Motor neuron (in vitro differentiated cells): ENCODE measurements at regions not wholly inside any gene's neighbourhood (a gene's known extent, or its start where the extent isn't known, plus 50 kb on each side); places are given as distances from the start of the nearest gene placed in this dataset.

ENCODE experiments used
- ATAC-seq, 8 experiments: fragments of 200-7000 bp; cut with Tn5 transposase; replicated peaks in 6 of 8; 2 replicates each; pipeline ENCODE4 v1.8.0; 2021; ENCODE audit warnings: mild to moderate bottlenecking in 8 of 8, moderate library complexity in 8 of 8
- H3K27ac ChIP-seq, 2 donors: fragments of 250-450 bp; sonication (Bioruptor Pico); 2 replicates each; pipeline ENCODE4 v1.9.0; 2021; ENCODE audit warnings: antibody characterized with exemption in 2 of 2, mild to moderate bottlenecking in 2 of 2, moderate library complexity in 1 of 2
- H3K4me1 ChIP-seq, 2 donors: fragments of 250-450 bp; sonication (Bioruptor Pico); replicated peaks in 1 of 2; 2 replicates each; pipeline ENCODE4 v1.6.1; 2021; ENCODE audit warnings: antibody characterized with exemption in 2 of 2, mild to moderate bottlenecking in 2 of 2, moderate library complexity in 1 of 2
- H3K4me3 ChIP-seq, 5 donors: fragments of 250-450 bp; sonication (Bioruptor Pico); 2 replicates each; pipeline ENCODE4 v1.9.0; 2021; ENCODE audit warnings: antibody characterized with exemption in 5 of 5, mild to moderate bottlenecking in 5 of 5, moderate library complexity in 4 of 5
- WGBS, 10 experiments: fragments of 450-650 bp; shearing (Covaris generic); methylation state at CpG; one replicate each; pipeline ENCODE4 v1.0.0; 2022; 5-methylcytosine and 5-hydroxymethylcytosine counted together
- in situ Hi-C, 9 experiments: fragments of 400-800 bp; cut with MboI; loops; one replicate each; pipeline ENCODE4 v1.15.0; 2021; ENCODE audit warnings: low sequenced_read_pairs in 9 of 9, low pct_unique_long_range_greater_than_20kb in 2 of 9; ENCODE audit not compliant: unreplicated experiment in 9 of 9

- no peak for ATAC-seq
- H3K4me1 ChIP-seq = no peaks in the 10 kb centered on the region
- H3K27ac ChIP-seq = no peak overlapping the region
- in situ Hi-C loops = no loop called here
- 21 to 95% (median 65%) methylated on average over 1 to 3 of the region's 3 CpGs for WGBS, 10 experiments
- no peak overlapping the region for H3K4me3 ChIP-seq
These were observed 353.0 kb upstream of the KLF12 start for GRCh38 chr13:74487091-74487722.

DNA sequence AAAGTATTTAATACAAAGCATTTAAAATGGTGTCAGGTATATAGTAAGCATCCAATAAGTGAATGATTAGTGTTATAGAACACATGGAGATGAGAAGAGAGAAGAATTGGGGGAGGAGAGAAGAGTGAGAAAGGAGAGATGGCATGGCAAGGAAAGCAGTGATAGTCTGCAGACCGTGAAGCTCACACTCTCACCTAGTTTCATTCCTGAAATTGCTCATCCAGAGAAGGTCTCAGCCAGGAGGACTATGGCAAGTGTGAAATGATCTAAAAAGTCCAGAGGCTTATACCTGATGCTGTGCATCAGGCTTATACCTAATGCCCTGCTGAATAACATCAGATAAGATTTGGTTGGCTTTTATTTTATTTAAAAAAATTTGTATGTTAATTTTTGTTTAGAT, 351.6 kb upstream of the KLF12 start:
- WGBS, 10 experiments = 43 to 100% (median 83%) methylated on average over 1 of the region's 1 CpG; no CpG with 5 or more reads in 3 of the 10 experiments
- no peak for ATAC-seq
- Histone ChIP-seq H3K4me3 (no peak overlapping the region), H3K4me1 (no peaks in the 10 kb centered on the region), H3K27ac (no peak overlapping the region)
- in situ Hi-C loops = no loop called here

DNA sequence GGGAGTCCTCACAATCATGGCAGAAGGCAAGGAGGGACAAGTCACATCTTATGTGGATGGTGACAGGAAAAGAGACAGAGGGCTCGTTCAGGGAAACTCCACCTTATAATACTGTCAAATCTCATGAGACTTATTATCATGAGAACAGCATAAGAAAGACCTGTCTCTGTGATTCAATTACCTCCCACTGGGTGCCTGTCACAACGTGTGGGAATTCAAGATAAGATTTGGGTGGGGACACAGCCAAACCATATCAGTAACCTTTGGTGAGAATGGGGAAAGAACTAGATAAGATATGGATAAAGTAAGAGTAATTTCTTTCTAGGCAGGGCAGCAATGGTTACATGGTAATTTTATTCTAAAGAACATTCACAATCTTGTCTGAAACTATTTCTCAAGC, 344.9 kb upstream of the KLF12 start:
- Histone ChIP-seq H3K27ac (no peak overlapping the region), H3K4me3 (no peak overlapping the region), H3K4me1 (no peaks in the 10 kb centered on the region)
- WGBS, 10 experiments = 25 to 86% (median 55%) methylated on average over 1 to 2 of the region's 2 CpGs; no CpG with 5 or more reads in 2 of the 10 experiments
- ATAC-seq = no peak
- in situ Hi-C loops = no loop called here

DNA sequence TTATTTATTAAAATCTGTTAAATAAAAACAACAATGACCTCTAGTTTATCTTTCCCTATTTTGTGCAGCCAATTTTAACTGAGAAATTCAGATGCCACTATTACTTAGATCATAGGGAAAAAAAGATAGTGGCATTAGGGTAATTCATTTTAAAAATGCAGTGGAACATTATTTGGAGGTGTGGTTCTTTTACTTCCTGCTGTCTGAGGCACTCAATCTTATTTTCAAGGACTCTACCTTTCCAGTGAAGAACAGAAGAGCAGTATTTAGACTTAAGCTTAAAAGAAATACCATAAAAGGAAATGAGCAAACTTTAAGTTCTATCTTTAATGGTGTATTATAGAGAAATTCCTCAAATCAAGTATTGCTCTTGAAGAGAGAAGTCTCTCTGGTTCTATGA, 342.6 kb upstream of the KLF12 start:
- peak in 2 of 8 experiments; percentile 27 to 57 for ATAC-seq
- no peak overlapping the region for H3K4me3 ChIP-seq
- in situ Hi-C loops = no loop called here
- no peak overlapping the region for H3K27ac ChIP-seq
- H3K4me1 ChIP-seq = no peaks in the 10 kb centered on the region

- WGBS, 10 experiments = 17 to 80% (median 45%) methylated on average over 1 of the region's 1 CpG; no CpG with 5 or more reads in 6 of the 10 experiments
- in situ Hi-C loops = no loop called here
- no peak overlapping the region for H3K4me3 ChIP-seq
- H3K4me1 ChIP-seq = no peaks in the 10 kb centered on the region
- ATAC-seq = peak in 3 of 8 experiments; percentile 17 to 75 (median 62)
- no peak overlapping the region for H3K27ac ChIP-seq
These were observed 342.2 kb upstream of the KLF12 start for GRCh38 chr13:74476365-74476764.

GRCh38 chr13:74466864-74467263, 332.7 kb upstream of the KLF12 start:
- in situ Hi-C loops = no loop called here
- no peak overlapping the region for H3K4me3 ChIP-seq
- H3K4me1 ChIP-seq = peaks cover 7 to 13% of the 10 kb centered on the region in 2 donors
- peak in 1 of 8 experiments; percentile 57 for ATAC-seq
- no peak overlapping the region for H3K27ac ChIP-seq

GRCh38 chr13:74466020-74466419, 331.8 kb upstream of the KLF12 start:
- Histone ChIP-seq H3K27ac (no peak overlapping the region), H3K4me1 (peaks cover 7 to 13% of the 10 kb centered on the region in 2 donors), H3K4me3 (no peak overlapping the region)
- 55 to 100% (median 76%) methylated on average over 1 to 2 of the region's 2 CpGs; no CpG with 5 or more reads in 4 of the 10 experiments for WGBS, 10 experiments
- ATAC-seq = no peak
- in situ Hi-C loops = no loop called here

- peaks cover 7 to 13% of the 10 kb centered on the region in 2 donors for H3K4me1 ChIP-seq
- WGBS, 10 experiments = 20 to 86% (median 50%) methylated on average over 1 to 2 of the region's 2 CpGs; no CpG with 5 or more reads in 3 of the 10 experiments
- no peak overlapping the region for H3K27ac ChIP-seq
- peak in 3 of 8 experiments; percentile 83 to 92 (median 87) for ATAC-seq
- in situ Hi-C loops = no loop called here
- H3K4me3 ChIP-seq = no peak overlapping the region
These were observed 331.1 kb upstream of the KLF12 start for GRCh38 chr13:74465271-74465670.

DNA sequence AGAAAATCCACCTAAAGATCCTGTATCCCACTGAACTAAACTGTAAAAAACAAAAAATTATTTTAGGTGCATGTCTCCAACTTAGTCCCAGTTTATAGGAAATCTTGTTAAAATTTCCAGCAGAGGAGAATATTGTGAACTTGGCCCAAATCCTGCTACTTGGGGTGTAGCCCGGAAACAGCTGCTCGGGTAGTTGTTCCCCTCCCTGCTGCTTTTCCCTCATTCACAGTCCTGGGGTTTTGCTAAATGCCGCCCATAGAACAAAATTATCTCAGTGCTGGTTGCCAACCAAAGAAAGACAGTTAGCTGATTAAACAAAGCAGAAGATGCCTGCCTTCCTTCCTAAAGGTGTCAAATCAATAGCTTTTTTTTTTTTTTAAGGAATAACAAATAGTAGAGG, 330.5 kb upstream of the KLF12 start:
- 6 to 81% (median 40%) methylated on average over 1 to 3 of the region's 3 CpGs; no CpG with 5 or more reads in 5 of the 10 experiments for WGBS, 10 experiments
- ATAC-seq = peak in 2 of 8 experiments; percentile 71 to 84
- Histone ChIP-seq H3K27ac (no peak overlapping the region), H3K4me3 (no peak overlapping the region), H3K4me1 (peaks cover 7 to 13% of the 10 kb centered on the region in 2 donors)
- in situ Hi-C loops = no loop called here

- H3K4me3 ChIP-seq = no peak overlapping the region
- ATAC-seq = no peak
- WGBS, 10 experiments = 60 to 100% (median 90%) methylated on average over 1 to 2 of the region's 2 CpGs
- H3K4me1 ChIP-seq = peaks cover under 1 to 4% of the 10 kb centered on the region in 2 donors
- in situ Hi-C loops = no loop called here
- no peak overlapping the region for H3K27ac ChIP-seq
These were observed 326.8 kb upstream of the KLF12 start for GRCh38 chr13:74461011-74461410.

- WGBS, 10 experiments = 41 to 100% (median 77%) methylated on average over 1 to 2 of the region's 2 CpGs; no CpG with 5 or more reads in 5 of the 10 experiments
- no peaks in the 10 kb centered on the region for H3K4me1 ChIP-seq
- H3K27ac ChIP-seq = no peak overlapping the region
- ATAC-seq = no peak
- H3K4me3 ChIP-seq = no peak overlapping the region
- in situ Hi-C loops = no loop called here
These were observed 318.7 kb upstream of the KLF12 start for GRCh38 chr13:74452881-74453280.

DNA sequence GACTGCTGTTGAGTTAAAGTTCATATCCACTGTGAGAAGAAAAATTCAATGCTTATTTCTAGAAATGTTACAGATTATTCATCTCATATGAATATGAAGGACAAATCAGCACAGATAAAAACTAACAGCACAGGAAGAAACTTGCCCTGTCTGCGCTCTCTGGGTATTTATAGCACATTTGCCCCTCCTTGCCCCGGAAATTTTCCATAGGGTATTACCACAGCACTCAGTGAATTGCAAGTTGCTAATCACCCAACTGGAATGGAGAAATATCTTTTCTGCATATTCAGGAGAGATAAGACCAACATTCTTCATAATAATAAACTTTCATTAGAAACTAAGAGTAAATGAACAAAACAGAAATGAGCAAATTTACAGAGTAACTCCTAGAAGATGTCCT, 318.0 kb upstream of the KLF12 start:
- in situ Hi-C loops = no loop called here
- peak in 3 of 8 experiments; percentile 74 to 76 (median 74) for ATAC-seq
- Histone ChIP-seq H3K4me1 (no peaks in the 10 kb centered on the region), H3K27ac (no peak overlapping the region), H3K4me3 (no peak overlapping the region)
- WGBS, 10 experiments = 0 to 100% (median 75%) methylated on average over 1 to 2 of the region's 2 CpGs; no CpG with 5 or more reads in 1 of the 10 experiments

GRCh38 chr13:74450964-74451363, 316.8 kb upstream of the KLF12 start:
- H3K27ac ChIP-seq = no peak overlapping the region
- 0 to 69% (median 8%) methylated on average over 1 to 3 of the region's 3 CpGs; no CpG with 5 or more reads in 1 of the 10 experiments for WGBS, 10 experiments
- no peaks in the 10 kb centered on the region for H3K4me1 ChIP-seq
- H3K4me3 ChIP-seq = no peak overlapping the region
- ATAC-seq = peak in 3 of 8 experiments; percentile 68 to 83 (median 70)
- in situ Hi-C loops = no loop called here

GRCh38 chr13:74450525-74450845, 316.3 kb upstream of the KLF12 start:
- 40 to 100% (median 80%) methylated on average over 1 to 3 of the region's 3 CpGs; no CpG with 5 or more reads in 1 of the 10 experiments for WGBS, 10 experiments
- in situ Hi-C loops = no loop called here
- Histone ChIP-seq H3K4me3 (no peak overlapping the region), H3K27ac (no peak overlapping the region), H3K4me1 (no peaks in the 10 kb centered on the region)
- ATAC-seq = peak in 1 of 8 experiments; percentile 6
